HEK293T (cell line): ENCODE measurements at regions not wholly inside any gene's neighbourhood (a gene's known extent, or its start where the extent isn't known, plus 50 kb on each side); places are given as distances from the start of the nearest gene placed in this dataset.

ENCODE experiments used
- CTCF ChIA-PET: fragments of 350-600 bp; formaldehyde crosslinking; extraction: SDS; loops from one replicate; lab custom pipeline; 2021; ENCODE audit warnings: antibody characterized with exemption, inconsistent platforms; lab: Yijun Ruan, JAX
- POLR2A ChIA-PET: fragments of 350-600 bp; formaldehyde crosslinking; extraction: SDS; loops from one replicate; lab custom pipeline; 2020; ENCODE audit warnings: antibody characterized with exemption, inconsistent platforms; lab: Yijun Ruan, JAX
- DNase-seq: peaks from one replicate; pipeline ENCODE4 v3.0.0; 2012; ENCODE audit warnings: mixed read lengths; ENCODE audit errors: extremely low spot score
- ARNT ChIP-seq: fragments of 450-650 bp; IDR thresholded peaks from 2 replicates; pipeline ENCODE4 v1.6.1; 2017; ENCODE audit warnings: mild to moderate bottlenecking
- BHLHE40 ChIP-seq: fragments of 450-650 bp; IDR thresholded peaks from 2 replicates; pipeline ENCODE4 v1.6.1; 2016; ENCODE audit warnings: mild to moderate bottlenecking, moderate library complexity, borderline replicate concordance
- CTBP1 ChIP-seq: fragments of 450-650 bp; IDR thresholded peaks from 2 replicates; pipeline ENCODE4 v1.6.1; 2016; ENCODE audit warnings: borderline replicate concordance
- ELF4 ChIP-seq: fragments of 450-650 bp; IDR thresholded peaks from 2 replicates; pipeline ENCODE4 v1.6.1; 2017; ENCODE audit warnings: antibody characterized with exemption
- FOXA1 ChIP-seq: fragments of 450-650 bp; IDR thresholded peaks from 2 replicates; pipeline ENCODE4 v1.6.1; 2016; ENCODE audit warnings: mild to moderate bottlenecking
- FOXK2 ChIP-seq: fragments of 450-650 bp; IDR thresholded peaks from 2 replicates; pipeline ENCODE4 v1.6.1; 2016; ENCODE audit warnings: mild to moderate bottlenecking
- FOXM1 ChIP-seq: fragments of 450-650 bp; IDR thresholded peaks from 2 replicates; pipeline ENCODE4 v1.6.1; 2017; ENCODE audit warnings: mild to moderate bottlenecking, borderline replicate concordance
- HDGF ChIP-seq: fragments of 450-650 bp; IDR thresholded peaks from 2 replicates; pipeline ENCODE4 v1.6.1; 2017; ENCODE audit warnings: antibody characterized with exemption, borderline replicate concordance
- L3MBTL2 ChIP-seq: fragments of 450-650 bp; conservative IDR thresholded peaks from 2 replicates; pipeline ENCODE4 v1.6.1; 2016; ENCODE audit warnings: mild to moderate bottlenecking
- LEF1 ChIP-seq: fragments of 450-650 bp; IDR thresholded peaks from 2 replicates; pipeline ENCODE4 v1.6.1; 2017; ENCODE audit warnings: mild to moderate bottlenecking, borderline replicate concordance
- NFRKB ChIP-seq: fragments of 450-650 bp; IDR thresholded peaks from 2 replicates; pipeline ENCODE4 v1.6.1; 2016; ENCODE audit warnings: mild to moderate bottlenecking, moderate library complexity
- SP1 ChIP-seq: fragments of 450-650 bp; IDR thresholded peaks from 2 replicates; pipeline ENCODE4 v1.6.1; 2017
- SUZ12 ChIP-seq: fragments of 450-650 bp; IDR thresholded peaks from 2 replicates; pipeline ENCODE4 v1.6.1; 2016; ENCODE audit warnings: mild to moderate bottlenecking
- TARDBP ChIP-seq: fragments of 450-650 bp; IDR thresholded peaks from 2 replicates; pipeline ENCODE4 v1.6.1; 2016
- ZNF384 ChIP-seq: fragments of 450-650 bp; IDR thresholded peaks from 2 replicates; pipeline ENCODE4 v1.6.1; 2016
- TF ChIP-seq, protein P1 (sequence below): fragments of 450-650 bp; IDR thresholded peaks from 2 replicates; pipeline ENCODE4 v1.6.1; 2016

- POLR2A ChIA-PET = no interaction called here
- DNase-seq = no peak
- TF ChIP-seq SUZ12 (no peak), LEF1 (no peak)
- CTCF ChIA-PET = interaction anchor here (0.6 kb wide), 2 partner anchors 13 to 1092 kb away, joined by 3 read pairs; no protein-coding TSS in a partner anchor
Measured at GRCh38 chr11:15589070-15589626, 474.4 kb downstream of the INSC start.

DNA sequence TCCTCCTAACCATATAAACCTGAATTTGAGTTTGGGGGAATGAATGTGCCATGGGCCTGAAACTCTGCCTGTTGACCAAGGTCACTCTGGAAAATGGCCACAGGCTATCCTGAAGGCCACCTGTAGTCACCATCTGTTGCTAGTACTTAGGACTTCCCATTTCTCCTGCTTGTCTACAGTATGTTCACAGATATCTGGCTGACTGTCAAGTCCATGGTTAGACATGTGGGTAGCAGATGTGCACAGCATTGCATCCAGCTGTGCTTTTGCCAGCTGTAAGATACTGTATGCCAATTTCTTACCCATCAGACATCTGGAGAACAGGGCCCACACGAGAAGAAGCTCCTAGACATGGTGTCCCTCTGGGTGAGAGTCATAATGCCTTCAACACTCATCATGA is 475.4 kb downstream of the INSC start:
- ChIA-PET POLR2A (no interaction called here), CTCF (no interaction called here)
- DNase-seq = no peak
- TF ChIP-seq SUZ12 (no peak), HDGF (no peak), FOXK2 (no peak), BHLHE40 (no peak), LEF1 (no peak), TARDBP (no peak), FOXA1 (no peak), FOXM1 (no peak), NFRKB (no peak), CTBP1 (no peak)

DNA sequence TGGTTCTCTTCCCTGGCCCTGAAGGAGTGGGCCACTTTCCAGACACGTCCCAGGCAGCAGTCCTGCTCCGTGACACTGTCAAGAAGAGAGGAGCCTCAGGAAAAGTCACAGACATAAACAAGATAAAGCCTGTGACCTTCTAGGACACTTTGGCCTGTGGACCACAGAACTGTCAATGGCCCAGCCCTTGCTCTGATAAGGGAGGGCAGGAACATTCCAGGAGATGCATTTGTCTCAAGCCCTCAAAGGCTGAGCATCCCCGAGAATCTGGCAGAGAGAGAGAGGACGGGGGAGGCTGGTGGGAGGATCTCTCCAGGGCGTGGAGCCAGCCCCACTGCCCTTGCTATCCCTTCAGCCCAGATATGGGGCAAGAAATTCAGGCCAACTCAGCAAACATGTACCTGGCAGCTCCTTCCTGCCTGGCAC is 476.4 kb downstream of the INSC start:
- POLR2A ChIA-PET = no interaction called here
- no peak for TF ChIP-seq ZNF384
- TF ChIP-seq SP1 = no peak
- TF ChIP-seq, protein P1, sequence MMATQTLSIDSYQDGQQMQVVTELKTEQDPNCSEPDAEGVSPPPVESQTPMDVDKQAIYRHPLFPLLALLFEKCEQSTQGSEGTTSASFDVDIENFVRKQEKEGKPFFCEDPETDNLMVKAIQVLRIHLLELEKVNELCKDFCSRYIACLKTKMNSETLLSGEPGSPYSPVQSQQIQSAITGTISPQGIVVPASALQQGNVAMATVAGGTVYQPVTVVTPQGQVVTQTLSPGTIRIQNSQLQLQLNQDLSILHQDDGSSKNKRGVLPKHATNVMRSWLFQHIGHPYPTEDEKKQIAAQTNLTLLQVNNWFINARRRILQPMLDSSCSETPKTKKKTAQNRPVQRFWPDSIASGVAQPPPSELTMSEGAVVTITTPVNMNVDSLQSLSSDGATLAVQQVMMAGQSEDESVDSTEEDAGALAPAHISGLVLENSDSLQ = no peak
- no peak for TF ChIP-seq FOXK2
- no peak for TF ChIP-seq L3MBTL2
- no peak for TF ChIP-seq ARNT
- TF ChIP-seq HDGF = no peak
- TF ChIP-seq ELF4 = no peak
- no peak for TF ChIP-seq LEF1
- TF ChIP-seq SUZ12 = no peak
- TF ChIP-seq FOXM1 = no peak
- no peak for TF ChIP-seq TARDBP
- no peak for DNase-seq
- CTCF ChIA-PET = no interaction called here

- DNase-seq = no peak
- ChIA-PET CTCF (no interaction called here), POLR2A (no interaction called here)
- TF ChIP-seq NFRKB (no peak), LEF1 (no peak), BHLHE40 (no peak)
Measured at GRCh38 chr11:15594607-15595006, 479.9 kb downstream of the INSC start.

- ChIA-PET POLR2A (no interaction called here), CTCF (interaction anchor here (0.6 kb wide), 1 partner anchor 181 kb away, joined by 4 read pairs; no protein-coding TSS in a partner anchor)
- no peak for DNase-seq
- TF ChIP-seq SP1 (no peak), FOXM1 (no peak), ZNF384 (no peak), L3MBTL2 (no peak), BHLHE40 (no peak), LEF1 (no peak), HDGF (no peak), ELF4 (no peak), TARDBP (no peak), SUZ12 (no peak), NFRKB (no peak), FOXK2 (no peak), ARNT (no peak), FOXA1 (no peak), CTBP1 (no peak)
- TF ChIP-seq, protein P1 = no peak
Measured at GRCh38 chr11:15599376-15599775, 484.7 kb downstream of the INSC start.

GRCh38 chr11:15602047-15602446 is 487.3 kb downstream of the INSC start:
- TF ChIP-seq SUZ12 (no peak), FOXM1 (no peak), ZNF384 (no peak), FOXA1 (no peak), ELF4 (no peak), TARDBP (no peak), SP1 (no peak), BHLHE40 (no peak), FOXK2 (no peak), LEF1 (no peak), L3MBTL2 (no peak), HDGF (no peak), CTBP1 (no peak), NFRKB (no peak)
- TF ChIP-seq, protein P1 = no peak
- POLR2A ChIA-PET = no interaction called here
- DNase-seq = no peak
- CTCF ChIA-PET = no interaction called here
